H9 (cell line): ENCODE measurements at regions not wholly inside any gene's neighbourhood (a gene's known extent, or its start where the extent isn't known, plus 50 kb on each side); places are given as distances from the start of the nearest gene placed in this dataset.

Experiments used
- DNase-seq: peaks from one replicate; pipeline ENCODE4 v3.0.0-alpha.2; 2017
- H2AFZ ChIP-seq: one replicate; pipeline ENCODE4 v1.6.1; 2013; ENCODE audit warnings: mild to moderate bottlenecking, low read length, control low read depth, moderate library complexity
- H2AK5ac ChIP-seq: 2 replicates; pipeline ENCODE4 v1.6.1; 2013; ENCODE audit warnings: low read length, control low read depth, mixed read lengths; ENCODE audit not compliant: insufficient read length
- H2BK120ac ChIP-seq: one replicate; pipeline ENCODE4 v1.6.1; 2013; ENCODE audit warnings: low read depth, mild to moderate bottlenecking, low read length, control low read depth, inconsistent platforms; ENCODE audit not compliant: poor library complexity, severe bottlenecking
- H2BK12ac ChIP-seq: 2 replicates; pipeline ENCODE4 v1.6.1; 2013; ENCODE audit warnings: low read length, control low read depth, mixed read lengths, low read depth; ENCODE audit not compliant: insufficient read length
- H2BK15ac ChIP-seq: 2 replicates; pipeline ENCODE4 v1.6.1; 2013; ENCODE audit warnings: low read depth, low read length, control low read depth
- H2BK20ac ChIP-seq: one replicate; pipeline ENCODE4 v1.6.1; 2013; ENCODE audit warnings: low read depth, mild to moderate bottlenecking, low read length, control low read depth, inconsistent platforms; ENCODE audit not compliant: poor library complexity, severe bottlenecking
- H2BK5ac ChIP-seq: 2 replicates; pipeline ENCODE4 v1.6.1; 2013; ENCODE audit warnings: low read length, control low read depth, mixed read lengths; ENCODE audit not compliant: insufficient read length
- H3K14ac ChIP-seq: 2 replicates; pipeline ENCODE4 v1.6.1; 2013; ENCODE audit warnings: low read length, control low read depth; ENCODE audit not compliant: insufficient read depth
- H3K18ac ChIP-seq: 2 replicates; pipeline ENCODE4 v1.6.1; 2013; ENCODE audit warnings: low read depth, mild to moderate bottlenecking, mixed read lengths, low read length, control low read depth; ENCODE audit not compliant: insufficient read length
- H3K23ac ChIP-seq: 2 replicates; pipeline ENCODE4 v1.6.1; 2013; ENCODE audit warnings: low read length, control low read depth, mixed read lengths, low read depth; ENCODE audit not compliant: insufficient read length
- H3K23me2 ChIP-seq: 2 replicates; pipeline ENCODE4 v1.6.1; 2013; ENCODE audit warnings: low read depth, mild to moderate bottlenecking, mixed read lengths, low read length, control low read depth; ENCODE audit not compliant: insufficient read length, poor library complexity, severe bottlenecking
- H3K27ac ChIP-seq: 2 replicates; pipeline ENCODE4 v1.5.1; 2013; ENCODE audit warnings: low read length, control low read depth, mixed read lengths, low read depth; ENCODE audit not compliant: insufficient read length
- H3K27me3 ChIP-seq: 2 replicates; pipeline ENCODE4 v1.6.1; 2013; ENCODE audit warnings: low read length, control low read depth, inconsistent platforms; ENCODE audit not compliant: insufficient read depth
- H3K4ac ChIP-seq: 2 replicates; pipeline ENCODE4 v1.6.1; 2013; ENCODE audit warnings: low read depth, mild to moderate bottlenecking, control low read depth, inconsistent platforms, low read length, moderate library complexity
- H3K4me1 ChIP-seq: 2 replicates; pipeline ENCODE4 v1.6.1; 2013; ENCODE audit warnings: low read length, control low read depth, inconsistent platforms; ENCODE audit not compliant: insufficient read depth
- H3K4me2 ChIP-seq: 2 replicates; pipeline ENCODE4 v1.6.1; 2013; ENCODE audit warnings: low read length, control low read depth, mixed read lengths; ENCODE audit not compliant: insufficient read length, insufficient read depth
- H3K56ac ChIP-seq: 2 replicates; pipeline ENCODE4 v1.6.1; 2013; ENCODE audit warnings: low read depth, mild to moderate bottlenecking, mixed read lengths, low read length, control low read depth; ENCODE audit not compliant: insufficient read length
- H3K79me1 ChIP-seq: 2 replicates; pipeline ENCODE4 v1.6.1; 2013; ENCODE audit warnings: low read depth, mild to moderate bottlenecking, moderate library complexity, low read length, control low read depth, inconsistent platforms; ENCODE audit not compliant: insufficient read depth, poor library complexity, severe bottlenecking
- H3K79me2 ChIP-seq: 2 replicates; pipeline ENCODE4 v1.6.1; 2013; ENCODE audit warnings: low read length, control low read depth, inconsistent platforms; ENCODE audit not compliant: insufficient read depth
- H3K9ac ChIP-seq: 2 replicates; pipeline ENCODE4 v1.6.1; 2013; ENCODE audit warnings: low read length, control low read depth, mixed read lengths; ENCODE audit not compliant: insufficient read length; ENCODE audit errors: extremely low read depth
- H3K9me3 ChIP-seq: one replicate; pipeline ENCODE4 v1.6.1; 2013; ENCODE audit warnings: low read depth, low read length, inconsistent platforms; ENCODE audit not compliant: control insufficient read depth
- H3T11ph ChIP-seq: one replicate; pipeline ENCODE4 v1.6.1; 2013; ENCODE audit warnings: mild to moderate bottlenecking, low read length, control low read depth, inconsistent platforms
- H4K20me1 ChIP-seq: one replicate; pipeline ENCODE4 v1.6.1; 2013; ENCODE audit not compliant: control insufficient read depth, insufficient read length, insufficient read depth
- H4K5ac ChIP-seq: 2 replicates; pipeline ENCODE4 v1.6.1; 2013; ENCODE audit warnings: low read depth, mild to moderate bottlenecking, mixed read lengths, low read length, control low read depth; ENCODE audit not compliant: insufficient read length
- H4K8ac ChIP-seq: replicated peaks from 2 replicates; pipeline ENCODE4 v1.6.1; 2013; ENCODE audit warnings: low read length, control low read depth, mixed read lengths, low read depth; ENCODE audit not compliant: insufficient read length
- H4K91ac ChIP-seq: 2 replicates; pipeline ENCODE4 v1.6.1; 2013; ENCODE audit warnings: low read depth, mild to moderate bottlenecking, moderate library complexity, mixed read lengths, low read length, control low read depth; ENCODE audit not compliant: insufficient read length
- H3K27ac Mint-ChIP-seq, 3 experiments: 2 replicates in 2 of 3; 3 replicates in 1 of 3; pipeline ENCODE4 v1.8.0; 2020 to 2021; ENCODE audit warnings: mixed read lengths in 3 of 3, mild to moderate bottlenecking in 1 of 3, moderate library complexity in 1 of 3
- H3K27me3 Mint-ChIP-seq: 2 replicates; pipeline ENCODE4 v1.8.0; 2021; ENCODE audit warnings: low read depth, mild to moderate bottlenecking, moderate library complexity, mixed read lengths
- H3K36me3 Mint-ChIP-seq, 3 experiments: 2 replicates in 2 of 3; 3 replicates in 1 of 3; pipeline ENCODE4 v1.8.0; 2020 to 2021; ENCODE audit warnings: low read depth in 3 of 3, mixed read lengths in 3 of 3; ENCODE audit not compliant: insufficient read depth in 1 of 3
- H3K4me1 Mint-ChIP-seq, 2 experiments: 2 replicates each; pipeline ENCODE4 v1.8.0; 2020; ENCODE audit warnings: mixed read lengths in 2 of 2
- H3K4me3 Mint-ChIP-seq, 2 experiments: 2 replicates in 1 of 2; 3 replicates in 1 of 2; pipeline ENCODE4 v1.8.0; 2020 to 2021; ENCODE audit warnings: mild to moderate bottlenecking in 2 of 2, mixed read lengths in 2 of 2, moderate library complexity in 1 of 2
- H3K9me3 Mint-ChIP-seq, 2 experiments: 2 replicates in 1 of 2; 3 replicates in 1 of 2; pipeline ENCODE4 v1.8.0; 2020; ENCODE audit warnings: mild to moderate bottlenecking in 2 of 2, mixed read lengths in 2 of 2, moderate library complexity in 1 of 2
- WGBS: extraction: QIAGEN DNeasy Blood & Tissue Kit; methylation state at CpG from one replicate; pipeline ENCODE4 v1.1.7; 2013; ENCODE audit warnings: missing lambda C conversion rate, low lambda C conversion rate, mixed read lengths; ENCODE audit not compliant: insufficient read length; ENCODE audit errors: extremely low coverage; 5-methylcytosine and 5-hydroxymethylcytosine counted together
- TF ChIP-seq, protein P1 (sequence below): fragments of 200-600 bp; sonication (generic); conservative IDR thresholded peaks from 3 replicates; pipeline ENCODE4 v1.8.0; 2021; ENCODE audit warnings: antibody characterized with exemption, mild to moderate bottlenecking

DNA sequence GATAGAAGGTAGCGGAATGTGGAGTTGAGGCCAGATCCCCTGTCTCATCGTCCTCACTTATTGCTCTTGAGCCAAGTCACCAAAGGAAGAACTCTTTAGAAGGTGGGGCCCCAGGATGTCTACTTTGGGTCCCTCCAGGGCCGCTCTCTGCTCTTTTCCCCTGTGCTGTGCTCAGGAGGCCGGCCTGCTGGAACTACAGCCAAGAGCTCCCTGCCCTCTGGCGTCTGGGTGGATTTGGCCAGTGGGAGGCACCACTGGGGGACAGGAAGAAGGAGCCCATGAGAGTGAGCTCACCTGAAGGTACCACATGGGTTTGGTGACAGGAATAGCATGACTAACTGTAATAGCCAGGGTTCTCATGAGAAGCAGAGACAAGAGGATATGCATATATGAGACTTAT, 97.7 kb upstream of the FAM180A start:
- Mint-ChIP-seq H3K9me3 (no peaks in the 10 kb centered on the region), H3K4me1 (peaks cover 0 to 8% of the 10 kb centered on the region in 2 experiments; a peak in 3 of 4 replicates), H3K4me3 (no peak overlapping the region), H3K36me3 (no peaks in the 10 kb centered on the region), H3K27ac (no peak overlapping the region; a peak in 1 of 7 replicates), H3K27me3 (no peaks in the 10 kb centered on the region; the same call in 1 of the 2 replicates)
- Histone ChIP-seq H3K79me2 (no peaks in the 10 kb centered on the region), H3K4ac (no peak overlapping the region), H3K4me2 (no peak overlapping the region), H2BK15ac (no peak overlapping the region), H3T11ph (no peak overlapping the region), H2BK12ac (no peak overlapping the region), H3K56ac (no peak overlapping the region), H2BK120ac (no peak overlapping the region), H3K23me2 (no peaks in the 10 kb centered on the region), H4K5ac (no peak overlapping the region), H4K91ac (no peak overlapping the region), H4K20me1 (no peaks in the 10 kb centered on the region), H3K23ac (no peak overlapping the region), H3K9ac (no peak overlapping the region), H2AFZ (no peak overlapping the region), H2BK5ac (no peak overlapping the region), H3K27ac (no peak overlapping the region), H3K18ac (no peak overlapping the region), H2AK5ac (no peak overlapping the region), H3K14ac (no peak overlapping the region), H2BK20ac (no peak overlapping the region), H3K9me3 (no peaks in the 10 kb centered on the region), H3K4me1 (0 out of 2 replicates have a peak, but pooled peaks cover 2% of the 10 kb centered on the region), H3K27me3 (no peaks in the 10 kb centered on the region), H3K79me1 (no peaks in the 10 kb centered on the region), H4K8ac (no peak overlapping the region)
- TF ChIP-seq, protein P1, sequence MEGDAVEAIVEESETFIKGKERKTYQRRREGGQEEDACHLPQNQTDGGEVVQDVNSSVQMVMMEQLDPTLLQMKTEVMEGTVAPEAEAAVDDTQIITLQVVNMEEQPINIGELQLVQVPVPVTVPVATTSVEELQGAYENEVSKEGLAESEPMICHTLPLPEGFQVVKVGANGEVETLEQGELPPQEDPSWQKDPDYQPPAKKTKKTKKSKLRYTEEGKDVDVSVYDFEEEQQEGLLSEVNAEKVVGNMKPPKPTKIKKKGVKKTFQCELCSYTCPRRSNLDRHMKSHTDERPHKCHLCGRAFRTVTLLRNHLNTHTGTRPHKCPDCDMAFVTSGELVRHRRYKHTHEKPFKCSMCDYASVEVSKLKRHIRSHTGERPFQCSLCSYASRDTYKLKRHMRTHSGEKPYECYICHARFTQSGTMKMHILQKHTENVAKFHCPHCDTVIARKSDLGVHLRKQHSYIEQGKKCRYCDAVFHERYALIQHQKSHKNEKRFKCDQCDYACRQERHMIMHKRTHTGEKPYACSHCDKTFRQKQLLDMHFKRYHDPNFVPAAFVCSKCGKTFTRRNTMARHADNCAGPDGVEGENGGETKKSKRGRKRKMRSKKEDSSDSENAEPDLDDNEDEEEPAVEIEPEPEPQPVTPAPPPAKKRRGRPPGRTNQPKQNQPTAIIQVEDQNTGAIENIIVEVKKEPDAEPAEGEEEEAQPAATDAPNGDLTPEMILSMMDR, result no peak
- no peak for DNase-seq
- no CpG with 5 or more reads among the region's 5 CpGs for WGBS
